EH (cell line): ENCODE measurements at regions not wholly inside any gene's neighbourhood (a gene's known extent, or its start where the extent isn't known, plus 50 kb on each side); places are given as distances from the start of the nearest gene placed in this dataset.

Source experiments
- DNase-seq: peaks from one replicate; pipeline ENCODE4 v3.0.0-alpha.2; 2015; ENCODE audit warnings: low read depth

DNA sequence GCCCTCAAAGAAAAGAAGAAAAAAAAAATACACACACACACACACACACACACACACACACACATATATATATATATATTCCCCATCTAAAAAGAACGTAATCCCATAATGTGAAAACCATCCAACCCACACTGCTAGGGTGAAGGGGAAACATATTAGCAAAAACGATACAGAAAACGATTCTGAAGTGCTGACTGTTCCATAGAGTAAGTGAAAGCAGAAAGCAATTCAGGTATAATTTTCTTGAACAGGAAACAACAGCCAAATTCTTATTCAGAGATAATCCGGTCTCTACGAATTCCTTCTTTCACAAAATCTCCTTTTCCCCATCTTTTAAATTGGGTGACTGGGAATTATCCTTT, 393.5 kb downstream of the NOVA1 start:
- no peak for DNase-seq

DNA sequence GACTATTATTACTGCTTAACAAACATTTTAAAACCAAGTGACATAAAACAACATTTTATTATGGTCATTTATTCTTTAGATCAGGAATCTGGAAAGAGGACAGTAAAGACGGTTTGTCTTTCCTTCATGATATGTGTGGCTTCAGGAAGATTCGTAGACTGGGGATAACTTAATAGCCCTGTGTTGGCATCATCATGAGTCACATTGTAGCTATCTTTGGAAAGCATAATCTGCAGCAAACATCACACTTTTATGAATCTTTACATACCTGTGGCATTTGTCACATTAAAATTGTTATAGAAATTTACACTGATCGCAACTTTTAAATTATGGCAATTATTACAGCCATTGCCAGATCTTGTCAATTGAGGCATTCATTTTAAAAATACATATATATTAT, 397.1 kb downstream of the NOVA1 start:
- no peak for DNase-seq

DNA sequence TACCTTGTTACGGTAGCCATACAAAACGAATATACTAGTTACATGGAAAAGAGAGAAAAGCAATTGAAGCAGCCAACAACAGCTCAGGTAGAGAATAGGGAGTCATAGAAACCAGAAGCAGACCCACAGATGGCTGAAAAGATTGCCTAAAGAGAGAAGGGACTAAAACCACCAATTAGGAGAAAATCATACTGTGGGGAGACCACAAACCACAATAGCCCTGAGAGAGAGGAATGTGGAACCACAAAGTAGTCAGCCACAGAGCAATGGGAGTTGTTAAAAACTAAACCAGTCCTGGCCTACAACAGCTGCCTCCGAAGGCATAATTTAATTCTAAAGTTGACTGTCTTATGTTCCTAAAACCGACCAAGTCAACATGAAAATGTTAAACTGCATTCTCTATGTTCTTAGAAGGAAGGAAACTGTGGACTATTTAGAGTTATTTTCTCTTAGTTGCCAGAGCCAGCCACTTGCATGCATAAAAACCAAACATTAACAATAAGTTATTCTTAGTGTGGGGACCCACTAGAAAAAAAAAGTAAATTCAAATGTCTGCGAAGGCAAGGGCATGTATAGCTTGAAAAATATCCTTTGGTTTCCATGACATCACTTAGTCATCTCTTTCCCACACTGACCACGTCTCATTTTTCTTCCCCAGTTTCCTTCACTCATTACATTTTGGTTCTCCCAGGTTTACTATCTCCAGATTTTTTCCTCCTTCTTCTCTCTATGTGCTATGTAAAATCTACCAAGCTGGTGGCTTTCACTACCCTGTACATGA, 398.1 kb downstream of the NOVA1 start:
- no peak for DNase-seq

DNA sequence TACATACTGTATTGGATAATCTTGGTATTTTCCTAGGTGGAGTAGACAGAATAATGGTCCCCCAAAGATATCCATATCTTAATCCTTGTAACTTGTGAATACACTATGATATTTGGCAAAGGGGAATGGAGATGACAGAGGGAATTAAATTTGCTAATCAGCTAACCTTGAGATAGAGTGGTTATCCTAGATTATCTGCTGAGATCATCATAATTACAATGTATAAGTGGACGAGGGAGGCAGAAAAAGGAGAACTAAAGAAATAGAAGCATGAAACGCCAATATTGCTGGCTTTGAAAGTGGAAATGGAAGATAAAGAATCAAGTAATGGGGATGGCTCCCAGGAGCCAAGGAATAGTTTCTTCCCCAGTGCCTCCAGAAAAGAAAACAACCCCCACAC, 398.7 kb downstream of the NOVA1 start:
- DNase-seq = no peak

DNA sequence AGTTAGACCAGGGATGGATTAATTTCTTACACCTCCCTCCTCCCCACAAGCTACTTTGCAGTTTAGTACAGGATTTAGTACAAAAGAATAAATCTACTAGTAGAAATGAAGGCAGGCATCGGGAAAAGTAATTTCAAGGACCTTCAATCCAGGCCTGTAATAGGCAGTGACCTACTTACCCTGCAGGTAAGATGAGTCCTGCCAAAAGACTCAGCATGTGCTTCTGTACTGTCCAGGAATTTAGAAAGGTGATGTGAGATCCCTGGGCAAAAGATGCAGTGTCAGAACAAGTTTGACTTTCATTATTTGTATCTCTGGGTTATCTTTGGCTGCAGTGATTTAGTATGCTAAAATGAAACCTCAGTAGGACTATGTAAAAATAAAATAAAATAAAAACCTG, 403.0 kb downstream of the NOVA1 start:
- DNase-seq = no peak

DNA sequence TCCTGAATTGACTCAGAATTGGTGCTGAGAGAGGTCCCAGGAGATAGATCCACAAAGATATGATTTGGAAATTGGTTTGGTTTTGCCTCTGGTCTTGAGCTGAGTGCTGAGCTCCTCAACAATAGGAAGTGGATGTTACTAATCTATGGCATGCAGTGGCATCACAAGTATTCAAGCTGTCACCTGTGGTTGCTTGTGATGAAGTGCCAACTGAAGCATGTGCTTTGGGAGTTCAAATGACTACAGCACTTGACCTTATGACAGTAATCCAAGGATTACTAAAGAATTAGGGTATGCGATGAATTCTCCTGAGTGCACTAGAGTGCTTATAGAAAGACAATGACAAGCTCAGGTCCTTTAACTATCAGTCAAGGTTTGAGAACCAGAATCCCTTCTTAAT, 406.2 kb downstream of the NOVA1 start:
- DNase-seq = no peak

DNA sequence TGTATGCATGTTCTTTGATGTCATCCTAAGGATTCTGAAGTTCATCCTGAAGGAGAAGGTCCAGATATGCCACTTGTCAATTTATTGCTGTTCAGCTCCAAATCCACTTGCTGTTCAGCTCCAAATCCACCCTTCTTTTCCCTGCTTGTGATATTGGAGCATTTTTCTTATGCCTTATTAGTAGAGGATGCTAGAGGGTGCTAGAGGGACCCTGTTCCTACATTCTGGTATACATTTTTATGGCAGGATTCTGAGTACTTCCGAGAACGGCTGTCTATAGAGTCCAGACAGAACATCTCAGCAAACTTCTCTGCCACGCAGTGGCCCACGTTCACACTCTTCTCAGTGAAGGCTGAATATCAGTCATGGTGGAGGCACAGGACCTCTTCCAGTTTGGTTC, 406.7 kb downstream of the NOVA1 start:
- DNase-seq = no peak

DNA sequence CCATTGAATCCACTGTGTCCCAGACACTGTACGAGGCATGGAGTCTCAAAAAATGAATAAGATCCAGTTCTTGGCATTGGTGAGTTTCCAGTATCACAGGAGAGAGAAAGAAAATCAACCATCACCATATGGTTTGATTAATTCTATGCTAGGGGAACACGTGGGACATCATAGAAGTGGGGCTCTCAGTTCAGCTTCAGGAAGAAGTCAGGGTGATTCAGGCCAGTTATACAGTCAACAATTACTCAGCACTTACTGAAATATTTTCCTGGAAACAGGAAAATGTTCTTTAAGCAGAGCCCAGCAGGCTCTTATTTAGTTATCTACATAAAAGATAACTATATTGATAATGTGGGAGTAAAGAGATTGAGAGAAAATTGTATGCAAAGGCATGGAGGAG, 407.2 kb downstream of the NOVA1 start:
- no peak for DNase-seq

DNA sequence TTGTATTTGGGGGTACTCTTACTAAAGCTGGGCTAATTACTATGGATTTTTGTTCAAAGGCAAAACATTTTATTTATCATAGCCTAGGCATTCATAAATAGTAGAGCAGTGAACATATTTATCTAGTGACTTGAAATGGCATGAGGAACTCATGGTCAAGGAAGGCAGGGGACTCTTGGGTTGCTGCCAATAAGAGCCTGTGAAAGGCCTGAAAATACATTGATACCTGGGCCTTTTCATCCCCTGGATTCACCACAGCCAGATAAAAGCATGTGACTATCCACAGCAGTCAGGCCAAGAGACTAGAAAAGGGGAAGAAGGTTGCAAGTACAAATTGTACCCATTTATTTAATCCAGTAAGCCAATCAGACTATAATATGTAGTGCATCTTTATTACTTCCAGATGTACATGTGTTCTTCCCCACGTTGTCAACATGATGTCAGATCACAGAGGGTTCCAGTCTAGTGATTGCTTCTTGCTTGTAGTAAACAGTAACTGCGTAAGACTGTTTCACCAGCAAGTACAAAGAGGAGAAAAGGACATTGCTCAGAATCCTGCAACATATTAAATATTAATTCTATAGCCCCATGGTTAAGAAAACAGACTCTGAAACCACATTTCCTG, 409.7 kb downstream of the NOVA1 start:
- no peak for DNase-seq

DNA sequence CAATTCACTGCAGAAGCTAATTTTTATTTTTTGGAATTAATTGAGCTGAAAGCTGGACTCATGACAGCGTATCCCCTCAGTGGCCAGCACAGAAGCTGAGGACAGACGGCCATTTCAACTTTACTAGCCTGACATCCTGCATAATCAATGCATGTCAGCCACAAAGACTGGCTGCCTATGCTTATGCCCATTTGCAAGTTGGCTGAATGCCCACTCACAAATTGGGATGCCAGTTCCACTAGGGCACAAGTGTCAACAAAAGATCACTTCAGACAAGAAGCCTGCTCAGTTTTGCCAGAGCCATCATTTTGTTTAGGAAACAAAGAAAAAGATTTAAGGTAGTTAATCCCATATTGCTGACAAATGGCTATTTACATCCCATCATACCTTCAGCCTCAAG, 417.6 kb downstream of the NOVA1 start:
- DNase-seq = no peak

DNA sequence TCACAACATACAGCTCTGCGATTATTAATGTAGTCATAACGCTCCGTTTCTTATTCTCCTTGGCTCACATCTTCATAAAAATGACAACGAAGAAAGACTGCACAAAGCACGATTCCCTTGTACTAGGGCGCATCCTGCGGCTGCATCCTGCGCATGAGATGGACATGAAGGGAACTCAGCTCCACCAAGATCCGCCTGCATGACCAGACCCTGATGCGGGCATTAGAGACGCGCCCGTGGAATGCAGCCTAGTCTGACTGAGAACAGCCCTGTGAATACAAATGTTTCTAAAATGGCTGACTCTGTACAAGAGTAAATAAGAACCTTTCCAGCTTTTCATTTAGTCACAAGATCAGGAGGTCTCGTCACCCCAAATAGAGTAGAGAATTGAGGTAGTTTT, 422.2 kb downstream of the NOVA1 start:
- DNase-seq = no peak

DNA sequence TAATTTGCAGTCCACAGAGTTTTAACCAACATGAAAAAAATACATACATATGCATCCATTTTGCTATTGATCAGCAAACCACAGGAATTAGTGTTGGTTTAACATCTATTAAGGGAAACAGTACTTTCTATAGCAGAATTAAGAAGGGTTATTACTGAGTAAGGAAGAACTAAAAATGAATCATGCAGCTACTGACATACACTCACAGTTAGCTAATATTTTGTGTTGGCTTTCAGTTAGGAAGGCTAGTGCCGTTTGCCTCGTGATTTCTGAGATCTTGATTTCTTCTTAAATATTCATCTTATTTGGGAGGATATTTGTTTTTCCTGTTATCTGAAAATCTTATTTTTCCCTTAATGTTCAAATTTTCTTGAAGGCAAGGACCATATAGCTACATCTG, 423.4 kb downstream of the NOVA1 start:
- DNase-seq = no peak

DNA sequence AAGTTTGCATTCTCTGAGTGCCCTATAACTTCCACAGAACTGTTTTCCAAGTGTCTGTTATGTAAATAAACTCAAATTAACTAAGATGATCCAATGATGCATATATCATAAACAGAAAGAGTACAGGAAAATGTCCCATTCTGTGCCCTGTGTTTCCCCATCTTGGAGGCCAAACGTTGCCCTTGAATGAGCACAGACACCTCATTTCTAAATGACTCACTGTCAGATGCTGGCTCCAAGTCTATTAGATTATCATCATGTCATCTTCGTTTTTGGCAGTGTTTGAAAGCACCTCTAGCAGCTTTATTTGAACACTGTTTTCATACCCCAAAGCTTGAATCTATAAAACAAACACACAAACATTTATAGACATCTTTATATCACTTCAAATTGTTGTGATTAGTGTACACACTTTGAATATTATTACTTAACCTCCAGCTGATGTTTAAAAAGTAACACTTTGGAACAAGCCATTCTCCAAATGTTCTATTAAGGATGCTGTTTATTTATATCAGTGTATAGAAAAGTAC, 424.2 kb downstream of the NOVA1 start:
- no peak for DNase-seq

DNA sequence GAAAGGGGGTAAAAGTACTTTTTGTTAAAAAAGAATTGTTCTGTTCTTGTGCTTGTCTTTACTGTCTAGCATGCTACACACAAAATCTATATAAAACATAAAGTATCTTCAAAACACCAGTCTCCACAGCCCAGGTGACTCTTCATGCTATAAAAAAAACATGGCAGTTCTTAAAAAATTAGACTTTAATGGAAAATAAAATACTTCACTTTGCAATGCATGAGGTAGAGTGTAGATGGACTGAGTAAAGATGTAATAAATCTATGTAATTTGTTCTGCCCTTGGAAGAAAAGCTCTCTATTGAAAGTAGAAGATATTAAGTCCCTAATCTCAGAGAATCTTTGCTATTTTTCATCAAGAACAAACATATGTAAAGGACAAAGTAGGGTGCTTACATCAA, 425.4 kb downstream of the NOVA1 start:
- no peak for DNase-seq

DNA sequence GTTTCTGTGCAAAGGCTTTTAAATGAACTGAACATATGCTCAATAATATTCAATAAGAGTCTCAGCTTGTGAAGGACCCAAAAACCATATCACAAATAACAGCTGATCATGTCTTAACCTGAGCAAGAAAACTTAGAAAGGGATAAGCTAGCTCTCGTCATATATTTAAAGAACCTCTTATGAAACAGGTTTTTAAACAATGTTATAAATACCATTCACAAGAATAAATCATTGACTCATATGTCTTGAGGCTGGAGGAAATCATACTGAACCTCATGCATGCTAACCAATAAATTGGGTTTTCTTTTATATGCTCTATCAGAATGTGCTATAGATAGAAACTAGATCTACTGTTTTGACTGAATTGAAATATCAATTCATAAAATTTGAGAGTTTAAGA, 426.9 kb downstream of the NOVA1 start:
- no peak for DNase-seq

DNA sequence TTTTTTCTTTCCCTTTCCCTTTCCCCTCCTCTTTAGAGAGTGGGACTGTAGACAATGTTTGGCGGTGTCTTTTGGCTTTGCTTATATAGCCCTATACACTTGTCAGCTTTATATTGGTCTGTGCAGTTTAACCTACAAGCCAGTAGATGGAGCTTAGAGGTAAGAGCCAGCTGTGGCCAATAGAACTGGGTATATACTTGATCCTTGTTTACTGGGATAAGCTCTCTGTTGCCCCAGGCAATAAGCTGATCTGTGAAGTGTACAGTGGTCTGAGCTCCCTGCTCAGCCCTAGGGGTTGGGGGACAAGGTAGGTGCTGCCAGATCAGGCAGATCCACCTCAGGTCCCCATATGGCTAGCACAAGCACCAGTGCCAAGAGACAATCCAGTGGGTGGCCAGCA, 434.1 kb downstream of the NOVA1 start:
- no peak for DNase-seq

DNA sequence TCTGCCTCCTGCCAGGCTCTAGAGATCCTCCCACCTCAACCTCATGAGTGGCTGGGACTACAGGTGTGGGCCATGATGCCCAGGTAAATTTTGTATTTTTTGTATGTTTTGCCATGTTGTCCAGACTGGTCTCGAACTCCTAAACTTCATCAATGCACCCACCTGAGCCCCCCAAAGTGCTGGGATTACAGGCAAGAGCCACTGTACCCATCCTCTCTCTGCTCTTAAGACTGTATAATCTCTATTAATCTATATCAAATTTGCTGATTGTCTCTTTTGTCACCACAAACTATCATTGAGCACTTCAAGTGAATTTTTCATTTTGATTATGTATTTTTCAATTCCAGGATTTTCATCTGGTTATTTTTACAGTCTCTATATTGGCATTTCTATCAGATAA, 440.3 kb downstream of the NOVA1 start:
- DNase-seq = no peak

DNA sequence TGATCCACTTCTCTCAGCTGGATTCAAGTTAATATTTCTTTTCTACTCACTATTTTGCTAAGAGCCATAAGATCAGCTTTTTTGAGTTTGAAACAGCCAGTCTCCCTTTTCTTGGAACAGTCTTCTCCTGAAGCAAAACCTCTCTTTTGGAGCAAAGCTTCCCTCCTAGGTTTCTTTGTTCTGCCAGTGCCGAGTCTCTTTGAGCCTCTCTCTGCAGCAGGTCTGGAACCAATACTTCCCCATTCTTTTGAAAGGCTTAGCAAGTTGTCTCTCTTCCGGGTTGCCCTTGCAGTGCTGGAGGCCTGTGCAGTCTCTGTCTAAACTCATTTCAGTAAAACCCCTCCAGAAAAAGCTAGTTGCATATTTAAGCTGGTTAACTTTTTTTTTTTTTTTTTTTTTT, 454.8 kb downstream of the NOVA1 start:
- no peak for DNase-seq

DNA sequence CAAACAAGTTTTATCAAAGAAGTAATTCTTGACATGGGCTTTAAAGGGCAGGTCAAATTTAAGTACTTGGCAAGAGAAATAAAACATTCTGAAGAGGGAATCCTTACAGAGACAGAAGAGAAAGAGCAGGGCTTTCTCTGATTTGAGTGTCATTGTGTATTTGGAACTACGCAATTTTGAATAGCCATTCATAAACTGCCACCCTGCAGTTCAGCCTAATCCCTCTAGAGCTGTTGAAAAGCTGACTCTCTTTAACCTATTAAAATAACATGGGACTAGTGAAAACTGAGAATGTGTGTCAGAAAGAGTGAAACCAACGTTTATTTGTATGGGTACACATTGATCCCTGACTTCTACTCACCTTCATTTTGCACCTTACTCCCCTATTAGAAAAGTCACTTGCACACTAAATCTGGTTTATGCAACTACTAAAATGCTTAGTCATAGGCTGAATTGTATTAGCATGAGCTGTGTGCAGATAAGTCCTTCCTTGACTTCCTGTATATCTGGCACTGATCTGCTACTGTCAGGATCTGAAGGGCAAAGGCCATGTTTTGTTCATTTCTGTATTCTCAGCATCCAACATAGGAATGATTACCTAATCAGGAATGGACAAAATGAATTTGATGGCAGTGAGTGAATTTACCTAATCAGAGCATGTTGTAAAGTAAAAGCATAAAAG, 458.9 kb downstream of the NOVA1 start:
- no peak for DNase-seq

DNA sequence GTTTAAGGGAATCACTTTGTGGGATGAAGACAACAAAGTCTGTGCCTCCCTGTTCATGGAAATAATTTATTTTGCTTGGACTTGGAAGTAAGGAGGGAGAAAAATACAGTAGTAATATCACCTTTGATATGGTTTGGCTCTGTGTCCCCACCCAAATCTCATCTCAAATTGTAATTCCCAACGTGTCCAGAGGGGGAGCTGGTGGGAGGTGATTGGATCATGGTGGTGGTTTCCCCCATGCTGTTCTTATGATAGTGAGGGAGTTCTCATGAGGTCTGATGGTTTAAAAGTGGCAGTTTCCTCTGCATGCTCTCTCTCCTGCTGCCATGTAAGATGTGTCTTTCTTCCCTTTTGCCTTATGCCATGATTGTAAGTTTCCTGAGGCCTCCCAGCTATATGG, 460.7 kb downstream of the NOVA1 start:
- DNase-seq = no peak

DNA sequence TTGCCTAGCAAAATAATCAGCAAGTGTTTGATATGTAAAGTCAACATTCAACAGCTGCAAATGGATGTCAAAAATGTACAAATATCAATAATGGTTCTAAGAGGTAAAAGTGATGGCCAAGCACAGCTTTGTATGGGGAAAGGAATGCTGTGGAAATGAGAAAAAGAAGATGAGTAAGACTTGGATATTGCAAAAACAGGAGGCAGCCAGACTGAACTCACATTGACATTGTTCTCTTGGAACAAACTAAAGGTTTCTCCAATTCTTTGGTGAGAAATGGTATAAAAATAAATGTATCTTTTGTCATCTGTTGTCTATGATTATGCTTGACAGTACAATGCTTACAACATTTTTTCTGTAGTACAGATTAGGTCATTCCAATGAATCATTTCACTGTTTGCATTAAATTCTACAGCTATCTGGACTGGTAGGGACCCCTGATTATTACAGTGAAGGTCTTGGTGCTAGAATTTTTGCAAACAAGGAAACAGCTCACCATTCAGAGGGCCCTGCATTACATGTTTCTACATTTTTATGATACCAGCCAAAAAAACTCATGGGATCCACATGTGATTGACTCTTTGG, 465.7 kb downstream of the NOVA1 start:
- DNase-seq = no peak

DNA sequence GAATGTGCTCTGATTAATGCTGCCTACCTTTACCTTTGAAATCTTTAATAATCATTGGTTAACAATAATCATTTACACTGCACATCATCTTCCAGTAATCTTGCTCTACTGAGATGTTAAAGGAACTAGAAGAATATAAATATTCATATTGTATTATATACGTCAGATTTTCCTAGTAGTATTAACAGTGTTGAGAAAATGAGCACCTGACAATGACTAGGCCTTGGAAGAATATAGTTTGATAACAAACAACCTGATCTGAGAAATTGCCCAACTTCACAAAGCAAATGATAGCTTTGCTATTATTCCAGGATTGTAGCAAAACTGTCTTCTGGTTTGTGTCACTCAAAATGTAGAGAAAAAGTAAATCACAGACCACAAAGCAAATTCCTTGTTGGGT, 467.1 kb downstream of the NOVA1 start:
- no peak for DNase-seq
